ENCODE measurements at regions not wholly inside any gene's neighbourhood (a gene's known extent, or its start where the extent isn't known, plus 50 kb on each side); places are given as distances from the start of the nearest gene placed in this dataset.

GRCh38 chr7:156590212-156590611 is 50.4 kb upstream of the RNF32 start:
- no peak overlapping the region for H3K4me2 ChIP-seq (replicated peaks; ENCODE audit: low read depth, low read length, poor library complexity, severe bottlenecking)
- no peak overlapping the region for H2AFZ ChIP-seq (ENCODE audit: insufficient read depth, low read depth, low read length, poor library complexity, severe bottlenecking)
- intact Hi-C loops (cut with micrococcal nuclease) = no loop called here
- H3K27ac ChIP-seq (ENCODE audit: low read length in 2 of 2) = no peak overlapping the region
- no peak for TF ChIP-seq EZH2 (IDR thresholded peaks at IDR 0.05; ENCODE audit: borderline replicate concordance, insufficient read depth, low read depth, low read length, poor library complexity, severe bottlenecking)
- TF ChIP-seq CTCF (IDR thresholded peaks at IDR 0.05) = no peak
- no peaks in the 10 kb centered on the region for H3K79me2 ChIP-seq (ENCODE audit: control insufficient read depth, insufficient read depth, low read length)
- WGBS (ENCODE audit: insufficient coverage) = 84% methylated on average over 6 of the region's 6 CpGs
- no peaks in the 10 kb centered on the region for H3K4me1 ChIP-seq (ENCODE audit: control insufficient read depth in 2 of 2, insufficient read depth in 2 of 2, low read length in 2 of 2)
- H3K4me1 Mint-ChIP-seq = no peaks in the 10 kb centered on the region
- H3K27me3 Mint-ChIP-seq = peaks cover 4% of the 10 kb centered on the region
- H3K9ac ChIP-seq (ENCODE audit: low read length) = no peak overlapping the region
- no peaks in the 10 kb centered on the region for H4K20me1 ChIP-seq (ENCODE audit: control insufficient read depth, insufficient read depth, low read length, poor library complexity, severe bottlenecking)
- ChIA-PET CTCF (no interaction called here), POLR2A (no interaction called here)
- ATAC-seq (ENCODE audit: low read depth) (no peak), DNase-seq (no peak)
- no peak overlapping the region for H3K27ac Mint-ChIP-seq
- H3K36me3 ChIP-seq (replicated peaks in 1 of 2; ENCODE audit: control extremely low read depth in 1 of 2, control insufficient read depth in 1 of 2, extremely low read depth in 1 of 2, insufficient read depth in 2 of 2, low read length in 1 of 2) = no peaks in the 10 kb centered on the region
- H3K4me3 Mint-ChIP-seq = no peak overlapping the region
- H3K9me3 Mint-ChIP-seq (ENCODE audit: insufficient read depth) = peaks cover 6% of the 10 kb centered on the region
- H3K9me3 ChIP-seq (ENCODE audit: control extremely low read depth in 1 of 3, control insufficient read depth in 2 of 3, insufficient read depth in 1 of 3, low read length in 2 of 3) = peaks cover 4 to 15% (median 4%) of the 10 kb centered on the region in 3 donors
- H3K4me3 ChIP-seq (ENCODE audit: control extremely low read depth in 1 of 5, extremely low read depth in 1 of 5, insufficient read depth in 1 of 5, low read depth in 2 of 5, low read length in 4 of 5) = no peak overlapping the region
- H3K27me3 ChIP-seq (replicated peaks in 1 of 4; ENCODE audit: control extremely low read depth in 1 of 4, control insufficient read depth in 3 of 4, insufficient read depth in 4 of 4, low read length in 3 of 4) = no peaks in the 10 kb centered on the region

GRCh38 chr7:156589808-156590207 is 50.8 kb upstream of the RNF32 start:
- no CpG with 5 or more reads among the region's 2 CpGs for WGBS (ENCODE audit: insufficient coverage)
- peaks cover 4% of the 10 kb centered on the region for H3K27me3 Mint-ChIP-seq
- ChIA-PET POLR2A (no interaction called here), CTCF (no interaction called here)
- Histone ChIP-seq H3K4me3 (ENCODE audit: control extremely low read depth in 1 of 5, extremely low read depth in 1 of 5, insufficient read depth in 1 of 5, low read depth in 2 of 5, low read length in 4 of 5) (no peak overlapping the region), H3K9ac (ENCODE audit: low read length) (no peak overlapping the region), H3K79me2 (ENCODE audit: control insufficient read depth, insufficient read depth, low read length) (no peaks in the 10 kb centered on the region), H3K4me1 (ENCODE audit: control insufficient read depth in 2 of 2, insufficient read depth in 2 of 2, low read length in 2 of 2) (no peaks in the 10 kb centered on the region), H2AFZ (ENCODE audit: insufficient read depth, low read depth, low read length, poor library complexity, severe bottlenecking) (no peak overlapping the region), H3K27ac (ENCODE audit: low read length in 2 of 2) (no peak overlapping the region), H4K20me1 (ENCODE audit: control insufficient read depth, insufficient read depth, low read length, poor library complexity, severe bottlenecking) (no peaks in the 10 kb centered on the region), H3K9me3 (ENCODE audit: control extremely low read depth in 1 of 3, control insufficient read depth in 2 of 3, insufficient read depth in 1 of 3, low read length in 2 of 3) (peaks cover 4 to 17% (median 4%) of the 10 kb centered on the region in 3 donors), H3K27me3 (replicated peaks in 1 of 4; ENCODE audit: control extremely low read depth in 1 of 4, control insufficient read depth in 3 of 4, insufficient read depth in 4 of 4, low read length in 3 of 4) (no peaks in the 10 kb centered on the region), H3K36me3 (replicated peaks in 1 of 2; ENCODE audit: control extremely low read depth in 1 of 2, control insufficient read depth in 1 of 2, extremely low read depth in 1 of 2, insufficient read depth in 2 of 2, low read length in 1 of 2) (no peaks in the 10 kb centered on the region), H3K4me2 (replicated peaks; ENCODE audit: low read depth, low read length, poor library complexity, severe bottlenecking) (no peak overlapping the region)
- no peak overlapping the region for H3K4me3 Mint-ChIP-seq
- no peak for DNase-seq
- intact Hi-C loops (cut with micrococcal nuclease) = no loop called here
- no peak overlapping the region for H3K27ac Mint-ChIP-seq
- no peaks in the 10 kb centered on the region for H3K4me1 Mint-ChIP-seq
- peaks cover 6% of the 10 kb centered on the region for H3K9me3 Mint-ChIP-seq (ENCODE audit: insufficient read depth)
- TF ChIP-seq EZH2 (IDR thresholded peaks at IDR 0.05; ENCODE audit: borderline replicate concordance, insufficient read depth, low read depth, low read length, poor library complexity, severe bottlenecking) (no peak), CTCF (IDR thresholded peaks at IDR 0.05) (no peak)
- ATAC-seq (ENCODE audit: low read depth) = no peak

Data from B cell (primary cell).